ENCODE measurements at regions not wholly inside any gene's neighbourhood (a gene's known extent, or its start where the extent isn't known, plus 50 kb on each side); places are given as distances from the start of the nearest gene placed in this dataset.

GRCh38 chr2:5540856-5541255 lies 151.3 kb upstream of the SOX11 start:
- DNase-seq (ENCODE audit: low spot score), result no peak

DNA sequence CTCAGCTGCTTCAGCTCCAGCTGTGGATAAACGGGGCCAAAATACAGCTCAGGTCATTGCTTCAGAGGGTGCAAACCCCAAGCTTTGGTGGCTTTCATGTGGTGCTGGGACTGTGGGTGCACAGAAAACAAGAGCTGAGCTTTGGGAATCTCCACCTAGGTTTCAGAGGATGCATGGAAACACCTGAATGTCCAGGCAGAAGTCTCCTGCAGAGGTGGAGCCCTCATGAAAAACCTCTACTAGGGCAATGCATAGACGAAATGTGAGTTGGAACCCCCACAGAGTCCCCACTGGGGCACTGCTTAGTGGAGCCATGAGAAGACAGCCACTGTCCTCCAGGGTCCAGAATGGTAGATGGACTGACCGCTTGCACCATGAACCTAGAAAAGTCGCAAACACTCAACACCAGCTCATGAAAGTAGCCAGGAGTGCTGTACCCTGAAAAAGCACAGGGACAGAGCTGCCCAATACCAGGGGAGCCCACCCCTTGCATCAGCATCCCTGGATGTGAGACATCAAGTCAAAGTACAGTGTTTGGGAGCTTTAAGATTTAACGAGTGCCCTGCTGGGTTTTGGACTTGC lies 147.9 kb upstream of the SOX11 start:
- DNase-seq (ENCODE audit: low spot score), result no peak

GRCh38 chr2:5546181-5546580 lies 146.0 kb upstream of the SOX11 start:
- DNase-seq (ENCODE audit: low spot score), result no peak

DNA sequence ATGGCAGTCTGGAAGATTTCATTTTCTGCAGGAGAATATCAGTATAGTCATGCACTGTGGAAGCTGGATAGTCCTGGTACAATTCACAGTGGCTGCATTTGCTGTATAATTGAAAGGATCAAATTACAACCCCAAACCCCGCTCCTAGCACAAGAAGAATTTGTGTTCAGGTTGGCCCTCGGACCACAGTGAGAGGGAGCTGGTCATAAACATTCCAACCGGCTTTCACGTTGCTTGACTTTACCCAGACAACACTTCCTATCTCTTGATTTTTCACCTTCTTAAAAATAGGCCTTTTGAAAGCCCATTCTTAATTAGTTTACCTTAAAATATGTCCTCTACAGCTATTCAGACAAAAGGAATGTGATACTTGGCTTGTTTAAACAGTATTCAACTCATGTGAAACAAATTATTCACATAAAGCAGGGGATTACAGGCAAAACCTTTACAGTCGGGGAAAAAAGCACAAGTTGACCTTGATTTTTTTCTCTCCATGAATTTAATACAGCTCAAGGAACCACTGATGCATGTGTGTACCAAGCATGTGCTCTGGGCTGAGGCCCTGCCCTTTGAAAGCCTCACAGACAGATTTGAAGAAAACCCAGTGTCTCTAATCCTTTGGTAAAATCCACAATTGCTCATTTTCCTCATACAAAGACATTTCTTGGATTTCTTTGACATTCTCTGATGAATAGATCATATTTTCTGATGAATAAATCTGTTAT lies 143.0 kb upstream of the SOX11 start:
- DNase-seq (ENCODE audit: low spot score), result no peak

DNA sequence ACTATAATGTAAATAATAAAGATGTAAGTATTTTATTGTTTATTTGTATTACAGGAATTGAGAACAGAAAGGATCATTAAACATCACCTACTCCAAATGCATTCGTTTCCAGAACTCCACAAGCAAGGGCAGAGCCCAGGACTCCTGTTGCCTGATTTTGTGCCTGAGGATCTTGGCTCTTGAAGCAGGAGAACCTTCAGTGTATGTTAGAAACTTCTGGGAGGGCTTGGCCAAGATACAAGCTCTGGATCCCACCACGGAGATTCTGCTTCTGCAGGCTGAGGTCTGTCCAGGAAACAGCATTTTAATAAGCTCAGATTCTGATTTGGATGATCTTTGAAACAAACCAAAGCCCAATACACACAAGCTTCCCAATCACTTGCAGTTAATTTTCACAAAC lies 142.4 kb upstream of the SOX11 start:
- no peak for DNase-seq (ENCODE audit: low spot score)

DNA sequence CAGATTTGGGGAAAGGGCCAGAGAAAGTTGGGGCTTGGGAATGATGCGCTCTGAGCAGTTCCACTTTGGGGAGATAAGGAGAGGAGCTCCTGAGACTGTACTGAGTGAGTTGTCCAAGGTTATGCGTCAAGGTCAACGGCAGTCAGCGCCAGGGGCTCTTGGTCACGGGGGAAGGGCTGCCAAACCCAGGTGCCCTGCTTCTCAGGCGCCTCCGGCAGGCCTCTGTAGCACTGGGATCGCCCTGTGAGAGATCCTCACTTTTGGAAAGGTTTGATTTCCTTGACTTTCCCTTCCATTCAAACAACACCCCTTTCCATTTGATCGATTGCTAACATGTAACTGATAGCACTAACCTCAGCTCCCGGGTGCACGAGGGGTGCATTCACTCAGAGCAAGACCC lies 136.5 kb upstream of the SOX11 start:
- DNase-seq (ENCODE audit: low spot score), result no peak

GRCh38 chr2:5561006-5561405 lies 131.2 kb upstream of the SOX11 start:
- DNase-seq (ENCODE audit: low spot score), result no peak

DNA sequence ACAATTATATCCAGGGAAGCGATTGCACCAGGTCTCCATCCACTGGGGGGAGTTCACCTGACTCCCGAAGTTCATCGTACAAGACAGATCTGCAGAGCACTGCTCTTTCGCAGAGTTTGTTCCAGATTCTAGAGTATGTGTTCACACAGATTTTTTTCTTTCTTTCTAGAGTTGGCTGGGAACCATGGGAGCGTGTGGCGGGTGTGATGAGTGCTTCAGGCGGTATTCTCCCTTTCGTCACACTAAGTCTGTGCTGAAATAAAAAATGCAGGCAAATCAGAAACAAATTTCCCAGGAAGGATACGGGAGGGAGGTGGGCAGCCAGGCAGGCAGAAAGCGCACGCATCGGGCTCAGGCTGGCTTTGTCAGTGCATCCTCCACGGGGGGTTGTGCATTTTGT lies 129.8 kb upstream of the SOX11 start:
- no peak for DNase-seq (ENCODE audit: low spot score)

DNA sequence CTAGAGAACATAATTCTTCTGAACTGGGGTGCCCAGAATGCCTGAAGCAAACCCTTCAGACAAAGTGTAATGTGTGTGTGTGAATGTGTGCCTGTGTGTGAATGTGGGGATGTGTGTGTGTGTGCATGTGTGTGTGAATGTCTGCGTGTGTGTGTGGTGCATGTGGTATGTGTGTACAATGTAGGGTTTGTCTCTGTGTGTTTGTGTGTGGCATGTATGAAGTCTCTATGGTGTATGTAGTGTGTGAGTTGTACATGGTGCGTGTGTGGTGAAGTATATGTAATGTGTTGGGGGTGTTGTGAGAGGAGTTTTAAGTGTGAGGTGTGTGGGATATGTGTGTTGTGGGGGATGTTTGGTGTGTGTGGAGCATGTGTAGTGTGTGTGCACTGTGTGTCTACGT lies 129.3 kb upstream of the SOX11 start:
- DNase-seq (ENCODE audit: low spot score), result no peak

DNA sequence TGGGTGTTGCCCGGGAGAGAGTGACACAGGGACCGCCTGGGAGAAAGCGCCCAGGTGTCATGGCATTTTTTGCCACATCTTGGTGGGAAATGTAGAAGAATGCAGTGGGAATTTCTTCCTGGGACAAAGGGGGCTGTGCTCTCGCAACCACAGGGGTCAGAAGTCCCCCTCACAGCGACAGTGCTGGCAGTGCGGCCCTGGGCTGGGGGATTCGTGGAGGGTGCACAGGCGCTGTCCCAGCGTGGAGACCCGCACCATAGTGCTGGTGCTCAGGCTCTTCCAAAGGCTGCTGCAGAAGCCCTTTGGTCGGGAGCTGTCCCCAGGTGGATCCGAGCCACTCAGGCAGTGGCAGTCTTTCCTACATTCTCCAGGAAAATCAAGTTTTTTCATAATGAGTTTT lies 128.8 kb upstream of the SOX11 start:
- DNase-seq (ENCODE audit: low spot score), result no peak

GRCh38 chr2:5569256-5569655 lies 122.9 kb upstream of the SOX11 start:
- DNase-seq (ENCODE audit: low spot score), result no peak

GRCh38 chr2:5576015-5576414 lies 116.2 kb upstream of the SOX11 start:
- DNase-seq (ENCODE audit: low spot score), result no peak

DNA sequence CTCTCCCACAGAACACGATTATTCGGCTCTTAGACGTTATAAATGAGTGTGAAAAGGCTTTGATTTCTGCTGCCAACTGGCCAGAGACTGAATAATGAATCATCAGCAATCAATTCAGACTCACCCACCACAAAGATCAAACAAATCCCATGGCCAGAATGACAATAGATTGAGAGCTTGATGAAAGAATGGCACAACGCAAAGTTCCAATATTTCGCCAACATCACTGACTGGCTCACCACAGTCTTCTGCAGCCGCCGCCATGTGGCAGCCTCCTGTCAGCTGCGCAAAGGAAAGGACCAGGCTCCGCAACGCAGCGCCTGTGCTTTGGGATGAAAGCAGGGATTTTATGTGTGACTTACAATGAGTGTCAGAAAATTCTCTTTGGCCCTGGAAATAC lies 104.4 kb upstream of the SOX11 start:
- DNase-seq (ENCODE audit: low spot score), result no peak

DNA sequence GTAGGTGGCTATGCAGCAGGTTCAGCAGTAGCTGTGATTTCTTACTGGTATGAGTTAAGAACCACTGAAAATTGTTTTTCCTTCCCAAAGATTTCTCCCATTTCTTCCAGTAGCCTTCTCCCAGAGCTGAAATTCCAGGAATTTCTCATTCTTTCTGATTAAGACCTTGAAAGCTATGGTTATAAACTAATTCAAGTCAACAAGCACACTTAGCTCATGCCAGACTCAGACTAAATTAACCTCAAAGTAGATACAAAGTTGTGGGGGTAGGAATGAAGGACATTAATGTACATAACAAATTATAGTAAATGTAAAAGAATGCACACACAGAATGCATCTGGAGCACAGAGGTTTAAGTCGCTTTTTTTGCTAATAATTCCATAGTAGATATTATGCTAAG lies 103.6 kb upstream of the SOX11 start:
- no peak for DNase-seq (ENCODE audit: low spot score)

DNA sequence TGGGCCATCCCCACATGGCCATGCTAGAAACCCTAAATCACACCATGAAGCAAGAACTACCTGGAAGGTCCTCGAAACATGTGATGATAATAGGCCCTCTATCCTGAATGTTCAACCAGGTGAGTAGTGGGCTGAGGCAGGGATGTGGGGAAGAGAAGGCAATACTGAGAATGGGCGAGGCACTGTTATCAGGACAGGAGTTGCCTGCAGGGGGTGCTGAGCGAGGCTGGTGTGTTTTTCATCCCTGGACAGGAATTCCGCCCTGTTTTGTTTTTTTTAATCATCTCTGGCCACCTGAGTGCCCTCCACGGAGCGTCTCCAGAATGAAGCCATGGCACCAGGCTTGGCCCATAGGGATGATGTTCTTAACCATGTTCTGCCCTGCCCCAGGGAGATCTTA lies 103.0 kb upstream of the SOX11 start:
- no peak for DNase-seq (ENCODE audit: low spot score)

DNA sequence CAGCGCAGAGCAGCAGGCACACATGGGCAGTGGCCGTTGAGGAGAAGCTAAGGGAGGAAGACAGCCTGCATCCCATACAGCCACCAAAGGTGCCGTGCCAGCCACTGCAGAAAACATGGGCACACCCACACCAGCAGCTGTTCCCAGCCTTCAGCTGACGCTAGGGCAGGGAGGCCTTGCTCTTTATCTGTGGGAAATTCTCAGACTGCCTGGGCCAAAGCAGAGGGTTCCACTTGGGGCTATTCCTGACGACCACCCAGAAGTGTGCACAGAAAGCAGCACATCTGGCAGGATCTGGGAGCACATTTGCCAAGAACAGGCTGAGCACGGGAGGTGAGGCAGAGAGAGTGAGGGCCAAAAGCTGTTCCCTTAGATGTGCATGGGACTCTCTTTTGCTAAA lies 101.3 kb upstream of the SOX11 start:
- DNase-seq (ENCODE audit: low spot score), result no peak

GRCh38 chr2:5592916-5593315 lies 99.3 kb upstream of the SOX11 start:
- no peak for DNase-seq (ENCODE audit: low spot score)

GRCh38 chr2:5594249-5594695 lies 97.9 kb upstream of the SOX11 start:
- no peak for DNase-seq (ENCODE audit: low spot score)

DNA sequence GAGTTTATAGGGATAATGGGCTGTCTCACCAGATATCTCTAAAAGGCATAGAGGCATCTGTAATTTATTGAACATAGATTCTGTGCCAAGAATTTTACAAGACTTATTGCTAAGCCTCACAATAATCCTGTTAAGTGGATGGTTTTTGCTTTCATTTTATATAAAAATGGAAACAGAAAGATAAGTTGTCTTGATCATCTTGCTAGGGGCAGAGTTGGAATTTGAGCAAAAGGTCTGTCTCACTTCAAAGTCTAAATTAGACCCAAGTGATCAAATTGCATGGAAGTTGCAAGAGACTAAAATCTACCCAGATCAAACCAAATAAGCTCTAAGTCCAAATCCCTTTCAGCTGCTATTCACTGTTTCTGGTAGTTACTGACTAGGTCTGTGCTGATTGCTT lies 95.3 kb upstream of the SOX11 start:
- DNase-seq (ENCODE audit: low spot score), result no peak

GRCh38 chr2:5598156-5598555 lies 94.0 kb upstream of the SOX11 start:
- no peak for DNase-seq (ENCODE audit: low spot score)

GRCh38 chr2:5609201-5609600 lies 83.0 kb upstream of the SOX11 start:
- DNase-seq (ENCODE audit: low spot score), result no peak

DNA sequence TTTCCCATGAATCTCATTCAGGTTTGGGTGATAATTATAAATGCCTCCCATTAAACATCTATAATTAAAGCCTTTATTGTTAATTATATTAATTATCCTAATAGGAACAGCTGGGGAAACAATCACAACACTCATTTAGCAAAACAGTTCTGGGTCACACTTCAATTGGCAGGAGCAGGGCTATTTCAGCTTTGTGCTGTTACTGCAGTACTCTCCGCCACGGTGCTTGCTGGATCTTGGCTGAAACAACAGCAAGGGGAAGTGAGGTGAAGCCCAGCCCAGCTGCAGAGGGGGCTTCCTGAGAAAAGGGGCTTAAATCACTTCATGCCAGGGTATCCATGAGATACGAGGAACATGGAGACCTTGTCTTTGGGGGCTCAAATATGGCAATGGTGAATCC lies 79.5 kb upstream of the SOX11 start:
- no peak for DNase-seq (ENCODE audit: low spot score)

GRCh38 chr2:5616019-5616418 lies 76.2 kb upstream of the SOX11 start:
- no peak for DNase-seq (ENCODE audit: low spot score)

DNA sequence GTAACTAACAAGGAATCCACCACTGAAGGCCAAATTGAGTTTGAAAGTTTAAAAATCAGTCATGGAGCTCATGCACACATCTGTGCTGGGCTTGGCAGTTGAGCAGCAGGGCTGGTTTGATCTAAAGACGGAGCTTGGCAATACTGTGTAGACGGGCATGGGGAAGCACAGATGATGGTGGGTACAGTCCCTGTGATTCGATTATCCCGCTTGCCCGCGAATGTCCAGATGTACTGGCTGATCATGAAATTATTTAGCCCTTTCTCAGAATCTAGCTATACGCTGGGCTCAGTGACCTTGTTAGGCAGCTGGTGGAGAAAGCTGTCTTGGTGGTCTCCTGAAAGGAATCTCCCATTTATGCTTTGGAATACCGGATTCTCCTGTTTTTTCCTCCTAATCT lies 74.8 kb upstream of the SOX11 start:
- DNase-seq (ENCODE audit: low spot score), result no peak
